ENCODE measurements at regions not wholly inside any gene's neighbourhood (a gene's known extent, or its start where the extent isn't known, plus 50 kb on each side); places are given as distances from the start of the nearest gene placed in this dataset.
"Not testable (repeated sequence)": the region's sequence is repeated elsewhere in the genome, so short reads cannot be mapped to it uniquely, and the experiment has no call there.

DNA sequence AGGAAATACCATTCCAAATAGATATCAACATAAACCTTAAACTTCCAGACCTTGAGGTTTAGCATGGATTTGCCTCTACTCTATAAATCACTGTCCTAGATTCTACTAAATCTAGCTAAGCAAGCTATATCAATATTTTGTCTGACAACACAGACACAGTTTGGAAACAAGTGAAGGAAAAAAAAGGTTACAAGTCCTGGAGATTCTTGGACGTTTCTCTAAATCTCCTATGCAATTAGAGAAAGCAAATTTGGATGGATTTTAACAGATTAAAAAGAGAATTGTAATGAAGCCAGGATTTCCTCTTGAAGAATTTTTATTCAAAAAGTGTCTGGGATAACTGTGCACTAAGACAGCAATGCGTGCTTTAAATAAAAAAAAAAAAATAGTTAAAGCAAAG is 441.1 kb upstream of the DPH6 start:
- DNase-seq (ENCODE audit: low read depth), result no peak

DNA sequence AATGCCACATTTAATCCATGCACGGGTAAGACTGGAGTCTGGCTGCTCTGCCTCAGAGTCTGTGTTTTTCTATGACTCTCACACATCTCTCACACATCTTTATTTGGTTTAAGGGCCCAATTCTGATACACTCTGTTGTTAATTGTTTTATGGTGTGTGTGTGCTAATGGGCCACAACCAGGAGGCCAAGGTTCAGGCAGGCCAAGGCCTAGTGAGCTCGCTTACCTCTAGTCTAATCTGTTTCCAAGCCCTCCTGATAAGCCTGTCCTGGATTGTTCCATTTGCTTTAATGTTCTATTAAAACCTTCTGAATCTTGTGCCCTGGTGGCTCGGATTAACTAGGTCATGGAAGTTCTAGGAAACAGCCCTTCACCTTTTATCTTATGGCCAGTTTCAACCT is 445.4 kb upstream of the DPH6 start:
- no peak for DNase-seq (ENCODE audit: low read depth)

DNA sequence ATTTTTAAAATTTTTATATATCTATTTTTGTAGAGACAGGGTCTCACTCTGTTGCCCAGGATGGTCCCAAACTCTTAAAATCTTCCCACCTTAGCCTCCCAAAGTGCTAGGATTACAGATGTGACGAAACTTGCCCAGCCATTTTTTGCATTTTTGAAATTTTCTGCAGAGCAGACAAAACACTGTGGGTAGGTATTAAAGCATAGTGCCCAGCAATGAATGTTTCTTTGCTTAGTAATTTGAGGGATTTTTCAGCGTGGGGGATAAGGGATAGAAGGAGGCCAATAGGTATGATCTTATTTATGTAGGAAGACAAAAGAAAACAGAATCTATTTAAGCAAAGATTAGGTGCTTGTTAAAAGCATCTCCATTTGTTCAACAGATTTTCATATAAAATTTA is 446.8 kb upstream of the DPH6 start:
- no peak for DNase-seq (ENCODE audit: low read depth)

DNA sequence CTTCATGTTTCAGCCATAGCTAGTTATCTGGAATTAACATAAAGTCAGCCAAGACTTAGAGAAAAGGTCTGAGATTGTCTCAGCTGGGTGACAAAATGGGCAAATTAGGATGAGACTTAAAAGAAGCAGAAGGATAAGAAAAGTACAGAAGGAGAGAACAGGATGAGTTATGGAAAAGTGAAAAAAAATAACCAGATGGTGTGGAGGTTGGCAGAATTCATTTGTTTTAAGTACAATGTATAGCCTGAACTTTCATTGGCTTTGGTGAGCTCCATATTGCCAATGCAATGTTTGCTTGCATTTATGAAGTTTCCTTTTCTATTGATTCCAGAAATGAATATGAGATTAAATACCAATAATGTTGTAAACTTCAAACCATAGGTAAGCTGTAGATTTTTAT is 447.2 kb upstream of the DPH6 start:
- DNase-seq (ENCODE audit: low read depth), result no peak

DNA sequence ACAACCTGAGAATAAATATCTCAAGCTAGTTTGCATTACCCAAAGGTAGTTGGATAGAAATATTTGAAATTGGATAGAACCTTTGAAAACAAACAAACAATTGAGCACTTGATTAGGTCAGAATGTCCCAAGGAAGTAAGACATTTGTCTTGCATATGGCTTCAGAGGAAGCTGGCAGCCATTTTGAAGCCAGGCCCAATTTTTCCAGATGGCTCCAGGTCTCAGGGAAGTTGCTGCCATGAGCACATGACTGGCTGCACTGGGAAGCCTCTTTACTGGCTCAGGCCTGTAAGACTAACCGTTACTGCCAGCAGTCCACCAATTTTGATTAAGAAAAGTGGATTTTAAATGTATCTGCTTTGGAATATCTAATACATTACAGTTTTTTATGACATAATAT is 448.9 kb upstream of the DPH6 start:
- DNase-seq (ENCODE audit: low read depth), result no peak

DNA sequence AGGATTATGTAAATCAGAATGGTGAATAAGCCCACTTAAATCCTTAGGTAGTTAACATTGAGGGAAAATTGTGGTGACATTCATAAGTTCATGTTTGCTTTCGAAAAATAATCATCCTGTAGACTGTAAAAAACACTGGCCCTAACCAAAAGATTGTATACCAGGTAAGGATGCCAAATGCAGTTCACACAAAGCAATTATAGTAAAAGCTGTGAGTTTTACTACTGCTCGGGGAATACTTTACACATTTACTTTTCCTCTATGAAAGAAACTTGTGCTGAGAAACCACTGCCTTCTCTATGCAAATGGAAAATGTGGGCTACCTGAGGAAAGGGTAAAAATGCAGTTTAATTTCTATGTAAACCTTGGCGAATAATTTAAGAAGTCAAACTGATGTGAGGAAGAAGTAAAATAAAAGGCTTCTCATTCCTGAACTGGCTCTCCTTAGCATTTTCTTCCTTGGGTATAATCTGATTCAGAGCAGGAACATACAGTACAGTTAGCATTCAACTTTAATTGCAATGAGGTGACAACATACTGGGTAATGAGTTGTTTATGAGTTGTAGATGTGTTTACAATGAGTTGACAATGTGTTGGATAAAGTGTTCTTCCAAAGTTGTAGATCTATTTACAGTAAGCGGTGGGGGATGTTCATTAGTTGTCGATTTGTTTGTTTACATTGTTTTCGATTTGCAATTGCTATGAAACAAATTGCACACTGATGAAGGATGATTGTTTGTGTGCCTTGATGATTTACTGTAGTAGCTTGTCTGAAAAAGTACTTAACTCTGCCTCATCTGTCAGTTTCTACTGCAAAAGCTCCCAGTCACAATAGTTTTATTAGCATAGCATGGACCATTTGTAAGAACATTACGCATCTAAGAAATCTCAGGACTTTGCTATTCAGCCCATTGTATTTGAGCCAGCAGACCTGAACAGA is 453.0 kb upstream of the DPH6 start:
- no peak for DNase-seq (ENCODE audit: low read depth)

DNA sequence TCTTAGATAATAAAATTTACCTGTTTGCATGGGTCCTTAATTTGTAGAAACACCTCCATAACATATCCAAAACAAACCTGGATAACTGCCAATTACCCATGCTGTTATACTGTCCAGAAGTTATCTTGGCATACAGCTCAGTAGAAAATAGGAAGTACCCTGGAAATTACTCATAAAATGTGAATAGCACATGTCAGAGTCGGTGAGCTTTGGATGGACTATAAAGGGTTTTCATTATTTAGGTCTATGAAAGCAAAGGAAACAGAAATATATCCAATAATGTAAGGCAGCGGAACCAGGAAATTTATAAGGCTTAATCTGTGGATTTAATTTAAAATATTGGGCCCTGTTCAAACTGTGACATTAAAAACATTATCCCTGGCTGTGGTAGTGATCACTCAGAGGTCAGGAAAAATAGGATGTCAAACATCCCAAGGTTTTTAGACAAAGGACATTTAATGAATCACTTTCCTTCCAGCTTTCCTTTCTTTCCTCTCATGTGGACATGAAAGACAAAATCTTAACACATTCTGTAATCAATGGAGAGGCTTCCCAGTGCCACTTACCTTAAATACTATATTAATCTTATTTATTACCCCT is 459.0 kb upstream of the DPH6 start:
- no peak for DNase-seq (ENCODE audit: low read depth)

DNA sequence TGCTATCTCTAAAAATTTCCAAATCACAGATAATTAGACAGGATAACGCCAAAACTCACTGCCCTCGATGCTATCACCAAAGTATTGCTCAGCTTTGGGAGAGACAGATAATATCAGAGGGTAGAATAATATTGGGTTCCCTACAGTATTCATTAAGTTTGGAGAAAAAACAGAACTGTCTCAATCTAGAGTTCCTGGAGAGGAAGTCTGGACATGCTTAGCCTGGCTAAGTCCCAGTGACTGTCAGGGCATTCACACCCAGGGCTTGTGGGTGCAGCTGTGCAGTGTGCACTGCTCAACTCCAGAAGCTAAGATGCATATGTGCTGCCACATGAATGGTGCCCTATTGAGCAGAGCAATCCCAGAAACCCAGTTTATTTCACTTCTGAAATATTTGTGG is 459.6 kb upstream of the DPH6 start:
- DNase-seq (ENCODE audit: low read depth), result no peak

DNA sequence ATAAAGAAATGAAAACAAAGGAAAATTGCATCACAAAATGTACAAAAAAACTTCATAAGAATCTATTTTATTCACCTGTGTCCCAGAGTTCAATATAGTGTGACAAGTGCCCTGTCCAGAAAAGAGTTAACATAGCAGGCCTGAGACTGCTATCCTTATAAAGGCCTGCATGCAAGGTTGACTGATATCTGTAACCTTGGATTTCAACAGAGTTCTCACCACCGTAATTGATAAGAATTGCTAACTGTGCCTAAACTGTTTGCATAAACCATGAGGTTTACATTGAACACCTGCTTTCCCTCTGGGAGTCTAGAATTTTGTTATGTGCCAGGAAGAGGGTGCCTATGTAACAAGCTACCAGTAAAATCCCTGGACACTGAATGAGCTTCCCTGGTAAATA is 461.7 kb upstream of the DPH6 start:
- no peak for DNase-seq (ENCODE audit: low read depth)

DNA sequence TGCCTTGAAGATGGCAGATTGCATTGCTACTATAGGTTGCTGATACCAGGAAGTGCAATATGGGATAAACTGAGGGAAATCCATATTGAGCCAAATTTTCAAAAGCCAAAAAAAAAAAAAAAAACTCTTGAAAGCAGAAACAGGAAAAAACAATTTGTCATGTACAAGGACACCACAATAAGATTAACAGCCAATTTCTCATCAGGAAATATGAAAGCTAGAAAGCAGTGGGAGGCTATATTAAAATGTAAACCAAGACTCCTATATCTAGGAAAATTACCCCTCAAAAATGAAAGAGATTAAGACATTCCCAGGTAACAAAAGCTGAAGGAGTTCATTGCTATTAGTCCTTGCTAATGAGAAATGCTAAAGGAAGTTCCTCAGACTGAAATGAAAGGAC is 462.8 kb upstream of the DPH6 start:
- DNase-seq (ENCODE audit: low read depth), result no peak

DNA sequence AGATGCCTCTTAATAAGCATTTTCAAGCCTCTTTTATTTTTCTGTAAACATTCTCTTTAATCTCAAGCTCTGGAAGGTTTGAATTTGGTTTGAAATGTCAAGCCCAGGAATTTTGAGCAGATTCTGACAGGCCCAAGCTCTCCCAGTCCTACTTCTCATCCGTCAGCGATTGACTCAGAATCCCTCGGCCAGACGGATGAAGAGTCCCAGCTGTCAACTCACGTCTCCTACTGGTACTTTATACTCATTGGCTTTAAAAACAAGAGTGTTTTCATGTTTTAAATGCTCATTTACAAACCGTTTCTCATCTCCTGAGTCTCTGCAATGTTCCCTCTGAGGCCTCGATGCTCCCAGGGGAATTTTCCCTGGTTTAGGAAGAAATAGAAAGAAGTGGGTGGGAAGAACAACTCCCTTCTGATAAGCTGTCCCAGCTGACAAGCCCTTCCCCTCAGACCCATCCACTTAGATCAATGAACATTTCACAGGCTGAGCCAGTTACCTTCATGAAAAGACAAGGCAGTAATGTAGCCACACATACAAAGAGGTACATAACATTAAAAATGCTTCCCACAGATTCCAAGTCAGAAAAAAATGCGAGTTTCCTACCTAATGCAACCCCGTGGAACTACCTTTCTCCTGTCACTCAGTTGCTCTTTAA is 478.2 kb upstream of the DPH6 start:
- no peak for DNase-seq (ENCODE audit: low read depth)

DNA sequence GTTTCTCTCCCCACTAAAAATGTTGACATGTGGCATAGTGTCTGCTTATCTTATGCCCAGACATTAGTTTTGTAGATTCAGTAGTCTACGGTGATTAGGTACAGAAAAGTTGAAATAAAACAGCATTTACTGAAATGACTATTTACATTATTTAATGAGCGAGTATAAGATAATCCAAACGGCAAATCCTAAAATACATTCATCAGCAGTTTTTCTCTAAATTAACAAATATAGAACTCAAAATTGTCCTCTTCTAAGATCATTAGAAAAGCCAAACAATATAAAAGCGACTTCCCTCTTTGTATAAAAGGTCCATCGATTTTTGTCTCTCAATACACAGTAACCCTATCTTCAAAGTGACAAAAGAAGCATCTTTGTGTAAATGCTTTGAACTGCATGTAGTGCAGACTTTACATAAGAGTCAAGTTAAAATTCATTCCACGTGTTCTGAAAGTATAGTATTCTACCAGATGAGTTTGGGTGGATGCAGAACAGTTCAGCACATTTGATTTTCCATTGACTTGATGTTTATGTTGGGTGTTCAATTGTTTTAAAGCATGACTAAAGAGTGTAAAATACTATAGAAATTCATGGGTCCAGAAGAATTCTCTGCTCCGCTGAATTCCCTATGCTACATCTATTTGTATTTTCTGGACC is 480.8 kb upstream of the DPH6 start:
- no peak for DNase-seq (ENCODE audit: low read depth)

DNA sequence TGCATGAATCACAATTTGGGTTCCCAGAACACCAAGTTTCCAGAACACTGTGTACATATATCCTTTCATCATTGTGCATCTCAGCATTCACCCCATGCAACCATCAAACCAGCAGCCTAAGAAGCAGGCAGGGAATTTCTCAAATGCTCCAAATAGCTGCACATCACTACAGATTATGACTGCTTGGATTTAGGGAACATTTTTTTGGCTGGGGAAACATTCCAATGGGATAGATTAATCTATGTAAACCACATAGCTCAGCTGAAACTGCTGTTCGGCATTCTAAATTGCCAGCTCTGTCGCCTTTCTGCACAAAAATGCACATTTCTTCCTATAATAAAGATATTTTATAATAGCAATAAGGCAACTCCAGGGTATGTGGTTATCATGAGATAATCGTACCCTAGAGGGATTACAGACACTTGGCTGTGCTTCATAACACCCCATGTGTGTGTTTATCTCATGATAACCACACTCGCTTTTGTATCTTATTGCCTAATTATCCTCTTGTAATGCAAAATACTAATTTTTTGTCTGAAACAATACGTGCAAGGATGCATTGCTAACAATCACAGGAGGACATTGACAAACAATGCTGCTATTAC is 483.7 kb upstream of the DPH6 start:
- no peak for DNase-seq (ENCODE audit: low read depth)

DNA sequence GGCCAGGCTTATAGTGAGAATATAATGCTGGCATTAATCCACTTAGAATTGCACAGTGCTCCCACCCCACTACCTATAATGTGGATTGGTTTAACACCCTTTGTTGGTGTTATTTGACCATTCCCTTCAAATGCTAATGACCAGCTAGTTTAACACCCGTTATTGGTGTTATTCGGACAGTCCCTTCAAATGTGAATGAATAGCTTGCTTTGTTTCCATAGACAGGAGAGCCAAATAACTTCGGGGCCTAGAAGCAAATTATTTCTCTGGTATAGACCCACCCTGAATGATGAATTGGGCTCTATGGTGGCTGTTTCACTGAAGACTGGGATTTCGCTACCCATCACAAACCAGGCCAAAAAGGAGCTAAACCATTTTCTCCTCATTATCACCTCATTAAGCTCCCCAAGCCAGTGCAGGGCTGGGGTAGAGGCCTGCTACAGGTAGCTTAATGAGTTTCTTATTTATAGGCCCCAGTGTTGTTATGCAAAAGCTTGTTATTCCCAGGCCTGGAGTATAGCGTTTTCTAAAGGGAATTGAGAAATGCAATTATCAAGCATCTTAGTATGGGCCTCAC is 494.1 kb upstream of the DPH6 start:
- no peak for DNase-seq (ENCODE audit: low read depth)

DNA sequence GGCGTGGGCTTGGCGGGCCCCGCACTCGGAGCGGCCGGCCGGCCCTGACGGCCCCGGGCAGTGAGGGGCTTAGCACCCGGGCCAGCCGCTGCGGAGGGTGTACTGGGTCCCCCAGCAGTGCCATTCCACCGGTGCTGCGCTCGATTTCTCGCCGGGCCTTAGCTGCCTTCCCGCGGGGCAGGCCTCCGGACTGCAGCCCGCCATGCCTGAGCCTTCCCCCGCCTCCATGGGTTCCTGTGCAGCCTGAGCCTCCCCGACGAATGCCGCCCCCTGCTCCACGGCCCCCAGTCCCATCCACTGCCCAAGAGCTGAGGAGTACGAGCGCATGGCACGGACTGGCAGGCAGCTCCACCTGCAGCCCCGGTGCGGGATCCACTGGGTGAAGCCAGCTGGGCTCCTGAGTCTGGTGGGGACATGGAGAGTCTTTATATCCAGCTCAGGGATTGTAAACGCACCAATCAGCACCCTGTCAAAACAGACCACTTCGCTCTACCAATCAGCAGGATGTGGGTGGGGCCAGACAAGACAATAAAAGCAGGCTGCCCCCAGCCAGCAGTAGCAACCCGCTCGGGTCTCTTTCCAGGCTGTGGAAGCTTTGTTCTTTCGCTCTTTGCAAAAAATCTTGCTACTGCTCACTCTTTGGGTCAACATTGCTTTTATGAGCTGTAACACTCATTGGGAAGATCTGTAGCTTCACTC is 501.2 kb upstream of the DPH6 start:
- DNase-seq (ENCODE audit: low read depth), result not testable (repeated sequence)

DNA sequence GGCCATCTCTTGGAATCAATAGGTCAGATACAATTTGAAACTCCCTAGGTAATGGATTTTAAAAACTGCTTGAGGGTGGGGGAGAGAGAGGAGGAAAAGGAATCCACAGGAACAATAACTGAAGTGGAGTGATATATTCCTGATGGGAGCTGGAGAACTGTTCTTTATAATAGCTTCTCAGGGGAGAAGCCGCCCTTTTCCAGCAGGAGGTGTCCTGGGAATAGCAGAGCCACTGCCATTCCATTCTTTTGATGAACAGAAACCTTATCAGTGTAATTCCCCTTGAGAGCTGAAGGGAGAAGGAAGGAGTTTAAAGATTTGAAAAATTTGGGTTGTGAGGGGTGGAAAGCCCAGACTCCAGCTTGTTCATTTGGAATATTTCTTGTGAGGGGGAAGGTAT is 504.9 kb upstream of the DPH6 start:
- no peak for DNase-seq (ENCODE audit: low read depth)

DNA sequence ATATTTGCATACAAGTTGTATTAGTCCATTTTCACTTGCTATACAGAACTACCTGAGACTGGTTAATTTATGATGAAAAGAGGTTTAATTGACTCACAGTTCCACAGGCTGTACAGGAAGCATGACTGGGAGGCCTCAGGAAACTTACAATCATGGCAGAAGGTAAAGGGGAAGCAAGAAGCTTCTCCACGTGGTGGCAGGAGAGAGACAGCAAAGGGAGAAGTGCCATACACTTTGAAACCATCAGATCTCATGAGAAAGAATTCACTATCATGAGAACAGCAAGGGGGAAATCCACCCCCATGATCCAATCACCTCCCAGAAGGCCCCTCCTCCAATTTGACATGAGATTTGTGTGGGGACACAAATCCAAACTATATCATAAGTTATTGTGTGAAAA is 506.7 kb upstream of the DPH6 start:
- peak; percentile 56 for DNase-seq (ENCODE audit: low read depth)

DNA sequence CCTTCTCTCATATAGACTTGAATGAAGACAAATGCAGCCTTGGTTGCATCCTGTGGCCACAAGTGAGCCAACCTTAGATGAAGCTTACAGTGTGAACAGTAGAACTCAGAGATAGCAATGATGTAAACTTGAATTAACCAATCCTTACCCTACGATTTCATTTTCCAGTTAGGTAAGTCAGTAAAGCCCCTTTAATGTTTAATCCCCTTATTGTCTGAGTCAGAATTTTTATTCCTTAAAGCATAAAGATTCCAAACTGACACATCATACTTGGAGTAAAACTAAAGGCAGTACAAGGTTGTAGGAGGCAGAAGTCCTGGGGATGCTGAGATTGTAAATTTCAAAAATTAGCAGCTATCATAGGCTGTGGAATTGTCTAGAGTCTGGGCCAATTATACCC is 507.8 kb upstream of the DPH6 start:
- no peak for DNase-seq (ENCODE audit: low read depth)

DNA sequence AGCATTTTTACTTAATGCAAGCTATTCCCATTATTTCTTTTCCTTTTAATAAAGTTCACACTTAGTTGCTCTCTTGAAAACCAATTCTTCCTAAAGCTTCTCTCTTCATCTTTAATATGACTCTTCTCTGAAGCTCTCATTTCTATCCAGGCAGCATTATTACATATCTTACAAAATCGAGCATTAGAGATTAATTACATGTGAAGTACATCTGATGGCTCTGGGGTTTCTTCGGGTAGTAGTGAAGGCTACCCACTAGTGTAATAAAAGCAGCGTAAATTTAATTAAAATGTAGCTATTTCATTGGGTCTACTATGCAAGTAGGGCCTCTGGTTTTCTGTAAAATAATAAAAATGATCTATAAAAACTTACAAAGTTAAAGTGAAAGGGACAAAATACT is 513.6 kb upstream of the DPH6 start:
- no peak for DNase-seq (ENCODE audit: low read depth)

DNA sequence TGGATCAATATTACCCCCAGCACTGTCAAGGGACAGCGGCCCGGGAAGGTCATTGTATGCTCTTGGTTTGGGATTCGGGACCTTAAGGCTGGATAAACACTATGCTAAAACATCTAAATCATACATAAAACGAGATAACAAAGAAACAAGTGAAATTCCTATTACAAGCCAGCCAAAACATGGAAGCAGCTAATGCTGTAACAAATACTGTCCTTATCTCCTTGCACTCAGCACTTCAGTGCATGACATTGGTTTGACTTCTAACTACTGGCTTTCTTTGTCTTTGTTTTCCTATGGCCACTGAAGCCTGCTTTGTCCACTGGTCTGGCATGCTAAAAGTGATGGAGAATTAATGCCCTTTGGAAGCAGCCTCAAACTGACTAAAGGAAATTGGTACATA is 516.4 kb upstream of the DPH6 start:
- no peak for DNase-seq (ENCODE audit: low read depth)

DNA sequence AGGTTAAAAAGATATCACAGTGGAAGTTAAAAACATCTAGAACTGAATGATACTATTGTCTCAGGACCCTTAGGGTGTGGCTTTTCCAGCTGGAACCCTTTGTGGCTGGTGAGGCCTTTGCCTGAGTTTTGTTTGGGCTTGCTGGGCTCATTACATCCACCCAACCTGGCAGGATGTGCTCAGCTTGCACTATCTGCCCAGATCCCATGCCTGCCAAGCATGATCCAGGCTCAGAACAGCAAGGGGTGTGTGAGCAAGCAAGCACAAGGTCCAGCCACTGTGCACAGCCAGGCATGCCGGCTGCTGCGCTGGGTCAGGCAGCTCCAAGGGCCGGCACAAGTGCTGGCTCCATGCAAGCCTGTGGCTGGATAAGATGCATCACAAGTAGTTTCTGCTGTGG is 512.7 kb upstream of the CDIN1 start:
- no peak for DNase-seq (ENCODE audit: low read depth)
